NCI-H146 treated with DMSO at 0.1 percent for 48 hours (cell line): ENCODE measurements at regions not wholly inside any gene's neighbourhood (a gene's known extent, or its start where the extent isn't known, plus 50 kb on each side); places are given as distances from the start of the nearest gene placed in this dataset.

Experiments used
- DNase-seq: peaks from one replicate; lab custom pipeline; 2025; ENCODE audit not compliant: unreplicated experiment; lab: John Stamatoyannopoulos, UW

GRCh38 chr10:130843051-130843653 is 468.4 kb downstream of the TCERG1L start:
- DNase-seq, result no peak

GRCh38 chr10:130844310-130844709 is 467.2 kb downstream of the TCERG1L start:
- no peak for DNase-seq

GRCh38 chr10:130847170-130847569 is 464.4 kb downstream of the TCERG1L start:
- DNase-seq, result no peak

- no peak for DNase-seq
These were observed 462.7 kb downstream of the TCERG1L start for GRCh38 chr10:130848855-130849254.

- no peak for DNase-seq
These were observed 457.4 kb downstream of the TCERG1L start for GRCh38 chr10:130854151-130854550.

GRCh38 chr10:130857631-130858295 is 453.8 kb downstream of the TCERG1L start:
- no peak for DNase-seq

GRCh38 chr10:130858626-130859025 is 452.9 kb downstream of the TCERG1L start:
- DNase-seq, result no peak

- DNase-seq, result no peak
These were observed 452.1 kb downstream of the TCERG1L start for GRCh38 chr10:130859427-130859826.

- no peak for DNase-seq
These were observed 449.4 kb downstream of the TCERG1L start for GRCh38 chr10:130862122-130862521.

- DNase-seq, result no peak
These were observed 448.9 kb downstream of the TCERG1L start for GRCh38 chr10:130862626-130863025.

GRCh38 chr10:130863044-130863443 is 448.5 kb downstream of the TCERG1L start:
- no peak for DNase-seq

- no peak for DNase-seq
These were observed 446.3 kb downstream of the TCERG1L start for GRCh38 chr10:130864961-130865818.

- DNase-seq, result no peak
These were observed 444.7 kb downstream of the TCERG1L start for GRCh38 chr10:130866857-130867256.

- no peak for DNase-seq
These were observed 443.9 kb downstream of the TCERG1L start for GRCh38 chr10:130867446-130868194.

GRCh38 chr10:130869179-130869841 is 442.2 kb downstream of the TCERG1L start:
- DNase-seq, result no peak

GRCh38 chr10:130871406-130871805 is 440.1 kb downstream of the TCERG1L start:
- no peak for DNase-seq

GRCh38 chr10:130873636-130874035 is 437.9 kb downstream of the TCERG1L start:
- DNase-seq, result no peak

GRCh38 chr10:130875116-130875515 is 436.4 kb downstream of the TCERG1L start:
- no peak for DNase-seq

GRCh38 chr10:130875897-130876472 is 435.5 kb downstream of the TCERG1L start:
- no peak for DNase-seq

GRCh38 chr10:130877126-130877525 is 434.4 kb downstream of the TCERG1L start:
- DNase-seq, result no peak
